Islet of Langerhans (tissue), 1 donor: ENCODE measurements at regions not wholly inside any gene's neighbourhood (a gene's known extent, or its start where the extent isn't known, plus 50 kb on each side); places are given as distances from the start of the nearest gene placed in this dataset.
A peak's percentile ranks its signal among the peaks of the same experiment; 100 is the strongest.

Experiments used
- FAIRE-seq: peaks from one replicate; lab custom pipeline; 2011; peaks lifted over from hg19 to GRCh38; lab: Jason Lieb, UNC

GRCh38 chr12:77777274-77777673 lies 53.4 kb upstream of the NAV3 start:
- no peak for FAIRE-seq

- FAIRE-seq, result no peak
Observed at GRCh38 chr12:77774761-77775160, 55.9 kb upstream of the NAV3 start.

- FAIRE-seq, result no peak
Observed at GRCh38 chr12:77772676-77773298, 57.9 kb upstream of the NAV3 start.

- no peak for FAIRE-seq
Observed at GRCh38 chr12:77768558-77768957, 62.1 kb upstream of the NAV3 start.

- no peak for FAIRE-seq
Observed at GRCh38 chr12:77767756-77768343, 62.8 kb upstream of the NAV3 start.

GRCh38 chr12:77767335-77767734 lies 63.4 kb upstream of the NAV3 start:
- no peak for FAIRE-seq

- FAIRE-seq, result no peak
Observed at GRCh38 chr12:77766224-77766623, 64.5 kb upstream of the NAV3 start.

GRCh38 chr12:77761286-77761685 lies 69.4 kb upstream of the NAV3 start:
- no peak for FAIRE-seq

GRCh38 chr12:77760271-77761025 lies 70.2 kb upstream of the NAV3 start:
- FAIRE-seq, result no peak

- no peak for FAIRE-seq
Observed at GRCh38 chr12:77754086-77754485, 76.6 kb upstream of the NAV3 start.

- no peak for FAIRE-seq
Observed at GRCh38 chr12:77751939-77752338, 78.8 kb upstream of the NAV3 start.

GRCh38 chr12:77746096-77746495 lies 84.6 kb upstream of the NAV3 start:
- FAIRE-seq, result peak; percentile 100

- FAIRE-seq, result no peak
Observed at GRCh38 chr12:77745624-77746023, 85.1 kb upstream of the NAV3 start.

- FAIRE-seq, result peak; percentile 43
Observed at GRCh38 chr12:77742631-77743030, 88.1 kb upstream of the NAV3 start.

- FAIRE-seq, result peak; percentile 82
Observed at GRCh38 chr12:77741974-77742517, 88.6 kb upstream of the NAV3 start.

- no peak for FAIRE-seq
Observed at GRCh38 chr12:77736219-77736965, 94.3 kb upstream of the NAV3 start.

- FAIRE-seq, result no peak
Observed at GRCh38 chr12:77734214-77734883, 96.3 kb upstream of the NAV3 start.

GRCh38 chr12:77728018-77728417 lies 102.7 kb upstream of the NAV3 start:
- no peak for FAIRE-seq

- no peak for FAIRE-seq
Observed at GRCh38 chr12:77727442-77728001, 103.2 kb upstream of the NAV3 start.

GRCh38 chr12:77725611-77726010 lies 105.1 kb upstream of the NAV3 start:
- FAIRE-seq, result no peak

- peak; percentile 97 for FAIRE-seq
Observed at GRCh38 chr12:77724367-77724957, 106.2 kb upstream of the NAV3 start.
